ENCODE measurements at regions not wholly inside any gene's neighbourhood (a gene's known extent, or its start where the extent isn't known, plus 50 kb on each side); places are given as distances from the start of the nearest gene placed in this dataset.

DNA sequence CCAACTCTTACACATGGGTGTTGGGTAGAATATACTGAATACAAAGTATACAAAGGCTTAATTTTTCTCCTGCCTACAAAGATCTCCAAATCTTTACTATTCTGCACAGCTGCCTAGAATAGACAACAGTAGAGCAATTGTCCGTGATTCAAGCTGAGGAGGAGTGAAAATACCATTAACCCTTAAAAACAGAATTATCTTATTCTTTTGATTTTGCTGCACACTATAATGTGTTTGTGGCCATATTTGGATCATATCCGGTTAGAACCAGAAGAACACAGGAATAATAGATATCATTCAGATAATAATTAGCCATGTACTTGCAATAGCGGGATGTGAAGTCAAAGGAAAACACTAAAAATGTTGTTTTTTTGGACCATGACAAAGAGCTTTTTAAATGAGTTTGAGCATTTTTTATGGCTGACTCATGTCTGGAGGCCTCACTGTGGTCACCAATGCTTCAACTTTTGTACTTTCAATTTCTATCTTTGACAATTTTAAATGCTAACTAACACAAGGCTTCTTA lies 197.6 kb upstream of the FOXD3 start:
- H3K27ac ChIP-seq (ENCODE audit: low read length in 2 of 2): no peak overlapping the region
- no peaks in the 10 kb centered on the region for H3K27me3 ChIP-seq (replicated peaks in 1 of 4; ENCODE audit: control extremely low read depth in 1 of 4, control insufficient read depth in 3 of 4, insufficient read depth in 4 of 4, low read length in 3 of 4)
- Mint-ChIP-seq H3K4me3 (no peak overlapping the region), H3K9me3 (ENCODE audit: insufficient read depth) (no peaks in the 10 kb centered on the region), H3K27me3 (peaks cover 9% of the 10 kb centered on the region), H3K4me1 (no peaks in the 10 kb centered on the region), H3K27ac (no peak overlapping the region)
- H3K9ac ChIP-seq (ENCODE audit: low read length): no peak overlapping the region
- H3K36me3 ChIP-seq (replicated peaks in 1 of 2; ENCODE audit: control extremely low read depth in 1 of 2, control insufficient read depth in 1 of 2, extremely low read depth in 1 of 2, insufficient read depth in 2 of 2, low read length in 1 of 2): no peaks in the 10 kb centered on the region
- H3K4me3 ChIP-seq (ENCODE audit: control extremely low read depth in 1 of 5, extremely low read depth in 1 of 5, insufficient read depth in 1 of 5, low read depth in 2 of 5, low read length in 4 of 5): no peak overlapping the region
- POLR2A ChIA-PET: no interaction called here
- no peak for ATAC-seq (ENCODE audit: low read depth)
- DNase-seq: no peak
- H3K4me2 ChIP-seq (replicated peaks; ENCODE audit: low read depth, low read length, poor library complexity, severe bottlenecking): no peak overlapping the region
- H3K4me1 ChIP-seq (ENCODE audit: control insufficient read depth in 2 of 2, insufficient read depth in 2 of 2, low read length in 2 of 2): no peaks in the 10 kb centered on the region
- no CpG with 5 or more reads among the region's 3 CpGs for WGBS (ENCODE audit: insufficient coverage)
- no peak for TF ChIP-seq EZH2 (IDR thresholded peaks at IDR 0.05; ENCODE audit: borderline replicate concordance, insufficient read depth, low read depth, low read length, poor library complexity, severe bottlenecking)
- TF ChIP-seq, protein P1, sequence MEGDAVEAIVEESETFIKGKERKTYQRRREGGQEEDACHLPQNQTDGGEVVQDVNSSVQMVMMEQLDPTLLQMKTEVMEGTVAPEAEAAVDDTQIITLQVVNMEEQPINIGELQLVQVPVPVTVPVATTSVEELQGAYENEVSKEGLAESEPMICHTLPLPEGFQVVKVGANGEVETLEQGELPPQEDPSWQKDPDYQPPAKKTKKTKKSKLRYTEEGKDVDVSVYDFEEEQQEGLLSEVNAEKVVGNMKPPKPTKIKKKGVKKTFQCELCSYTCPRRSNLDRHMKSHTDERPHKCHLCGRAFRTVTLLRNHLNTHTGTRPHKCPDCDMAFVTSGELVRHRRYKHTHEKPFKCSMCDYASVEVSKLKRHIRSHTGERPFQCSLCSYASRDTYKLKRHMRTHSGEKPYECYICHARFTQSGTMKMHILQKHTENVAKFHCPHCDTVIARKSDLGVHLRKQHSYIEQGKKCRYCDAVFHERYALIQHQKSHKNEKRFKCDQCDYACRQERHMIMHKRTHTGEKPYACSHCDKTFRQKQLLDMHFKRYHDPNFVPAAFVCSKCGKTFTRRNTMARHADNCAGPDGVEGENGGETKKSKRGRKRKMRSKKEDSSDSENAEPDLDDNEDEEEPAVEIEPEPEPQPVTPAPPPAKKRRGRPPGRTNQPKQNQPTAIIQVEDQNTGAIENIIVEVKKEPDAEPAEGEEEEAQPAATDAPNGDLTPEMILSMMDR (IDR thresholded peaks at IDR 0.05): no peak
- H3K9me3 ChIP-seq (ENCODE audit: control extremely low read depth in 1 of 3, control insufficient read depth in 2 of 3, insufficient read depth in 1 of 3, low read length in 2 of 3): no peaks in the 10 kb centered on the region
- intact Hi-C loops (cut with micrococcal nuclease): no loop called here
- H2AFZ ChIP-seq (ENCODE audit: insufficient read depth, low read depth, low read length, poor library complexity, severe bottlenecking): no peak overlapping the region
- no peaks in the 10 kb centered on the region for H3K79me2 ChIP-seq (ENCODE audit: control insufficient read depth, insufficient read depth, low read length)
- no peaks in the 10 kb centered on the region for H4K20me1 ChIP-seq (ENCODE audit: control insufficient read depth, insufficient read depth, low read length, poor library complexity, severe bottlenecking)
- CTCF ChIA-PET: no interaction called here

DNA sequence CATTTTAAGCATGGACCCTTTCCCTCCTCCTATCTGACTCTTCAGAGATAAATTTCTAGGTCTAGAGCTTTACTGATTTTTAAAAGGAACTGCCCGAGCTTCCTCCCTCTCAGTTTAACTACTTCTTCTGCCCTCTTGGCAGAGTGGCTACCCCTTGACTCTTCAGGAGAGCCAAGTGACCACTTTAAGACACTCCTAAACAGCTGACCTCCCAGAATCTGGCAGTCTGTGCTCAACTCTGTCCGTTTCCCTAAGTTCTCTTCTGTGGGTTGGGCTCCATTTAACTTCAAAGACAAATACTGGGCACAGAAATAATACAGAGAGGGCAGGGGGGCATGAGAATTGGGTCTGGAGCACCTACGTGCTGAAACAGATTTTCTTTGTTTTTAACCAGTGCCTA lies 196.3 kb upstream of the FOXD3 start:
- CTCF ChIA-PET: no interaction called here
- H3K4me2 ChIP-seq (replicated peaks; ENCODE audit: low read depth, low read length, poor library complexity, severe bottlenecking): no peak overlapping the region
- H3K9me3 Mint-ChIP-seq (ENCODE audit: insufficient read depth): no peaks in the 10 kb centered on the region

More for the DNA sequence above, 196.3 kb upstream of the FOXD3 start:
- no peak overlapping the region for H3K4me3 ChIP-seq (ENCODE audit: control extremely low read depth in 1 of 5, extremely low read depth in 1 of 5, insufficient read depth in 1 of 5, low read depth in 2 of 5, low read length in 4 of 5)
- no peaks in the 10 kb centered on the region for H3K79me2 ChIP-seq (ENCODE audit: control insufficient read depth, insufficient read depth, low read length)
- H3K27me3 ChIP-seq (replicated peaks in 1 of 4; ENCODE audit: control extremely low read depth in 1 of 4, control insufficient read depth in 3 of 4, insufficient read depth in 4 of 4, low read length in 3 of 4): no peaks in the 10 kb centered on the region
- no peak overlapping the region for H3K27ac ChIP-seq (ENCODE audit: low read length in 2 of 2)
- H3K27me3 Mint-ChIP-seq: peaks cover 9% of the 10 kb centered on the region
- H4K20me1 ChIP-seq (ENCODE audit: control insufficient read depth, insufficient read depth, low read length, poor library complexity, severe bottlenecking): no peaks in the 10 kb centered on the region
- WGBS (ENCODE audit: insufficient coverage): 100% methylated on average over 1 of the region's 3 CpGs
- intact Hi-C loops (cut with micrococcal nuclease): no loop called here
- no peaks in the 10 kb centered on the region for H3K4me1 Mint-ChIP-seq
- no peaks in the 10 kb centered on the region for H3K9me3 ChIP-seq (ENCODE audit: control extremely low read depth in 1 of 3, control insufficient read depth in 2 of 3, insufficient read depth in 1 of 3, low read length in 2 of 3)
- ATAC-seq (ENCODE audit: low read depth): no peak
- no peak overlapping the region for H3K4me3 Mint-ChIP-seq
- no peaks in the 10 kb centered on the region for H3K4me1 ChIP-seq (ENCODE audit: control insufficient read depth in 2 of 2, insufficient read depth in 2 of 2, low read length in 2 of 2)
- no peak for TF ChIP-seq EZH2 (IDR thresholded peaks at IDR 0.05; ENCODE audit: borderline replicate concordance, insufficient read depth, low read depth, low read length, poor library complexity, severe bottlenecking)
- TF ChIP-seq, protein P1 (IDR thresholded peaks at IDR 0.05): no peak
- no peak overlapping the region for H2AFZ ChIP-seq (ENCODE audit: insufficient read depth, low read depth, low read length, poor library complexity, severe bottlenecking)
- POLR2A ChIA-PET: no interaction called here
- no peak overlapping the region for H3K27ac Mint-ChIP-seq
- no peak overlapping the region for H3K9ac ChIP-seq (ENCODE audit: low read length)
- H3K36me3 ChIP-seq (replicated peaks in 1 of 2; ENCODE audit: control extremely low read depth in 1 of 2, control insufficient read depth in 1 of 2, extremely low read depth in 1 of 2, insufficient read depth in 2 of 2, low read length in 1 of 2): no peaks in the 10 kb centered on the region
- no peak for DNase-seq

Measured in B cell (primary cell).